ENCODE measurements at regions not wholly inside any gene's neighbourhood (a gene's known extent, or its start where the extent isn't known, plus 50 kb on each side); places are given as distances from the start of the nearest gene placed in this dataset.

DNA sequence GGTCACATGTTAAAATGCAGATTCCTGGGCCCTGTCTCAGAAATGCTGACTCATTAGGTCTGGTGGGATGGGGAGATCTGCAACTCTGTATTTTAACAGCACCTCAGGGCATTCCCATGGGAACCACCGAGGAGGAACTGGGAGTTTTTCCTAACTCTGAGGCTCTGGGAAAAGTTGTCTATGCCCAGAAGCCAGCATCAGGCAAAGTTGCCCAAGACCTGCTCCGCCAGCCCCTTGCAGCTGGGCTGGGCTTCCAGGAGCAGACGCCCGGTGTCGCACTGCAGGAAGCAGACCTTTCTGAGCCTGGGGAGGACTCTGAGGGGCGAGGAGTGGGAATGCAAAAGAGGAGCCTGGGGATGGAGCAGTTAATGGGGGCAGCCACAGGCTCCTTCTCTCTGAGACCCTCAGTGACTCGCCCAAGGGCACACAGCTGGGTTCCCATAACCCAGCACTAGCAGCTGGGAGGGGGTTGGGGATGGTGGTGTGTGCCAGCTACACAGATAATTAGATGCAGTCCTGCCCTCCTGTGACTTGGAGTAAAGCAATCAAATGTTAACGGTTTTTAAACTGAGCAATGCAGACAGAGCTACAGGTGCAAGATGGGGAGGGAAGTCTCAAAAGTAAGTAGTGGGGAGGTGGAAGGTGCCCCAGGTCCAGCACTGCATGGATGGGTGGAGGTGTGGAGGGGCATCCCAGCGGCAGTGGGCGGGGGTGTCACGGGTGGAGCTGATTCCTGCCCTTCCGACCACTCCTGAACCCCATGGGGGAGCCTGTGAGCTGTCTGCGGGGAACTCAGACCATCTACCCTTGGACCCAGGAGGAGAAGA lies 100.4 kb downstream of the LSM3 start:
- DNase-seq = no peak
- TF ChIP-seq, protein P1, sequence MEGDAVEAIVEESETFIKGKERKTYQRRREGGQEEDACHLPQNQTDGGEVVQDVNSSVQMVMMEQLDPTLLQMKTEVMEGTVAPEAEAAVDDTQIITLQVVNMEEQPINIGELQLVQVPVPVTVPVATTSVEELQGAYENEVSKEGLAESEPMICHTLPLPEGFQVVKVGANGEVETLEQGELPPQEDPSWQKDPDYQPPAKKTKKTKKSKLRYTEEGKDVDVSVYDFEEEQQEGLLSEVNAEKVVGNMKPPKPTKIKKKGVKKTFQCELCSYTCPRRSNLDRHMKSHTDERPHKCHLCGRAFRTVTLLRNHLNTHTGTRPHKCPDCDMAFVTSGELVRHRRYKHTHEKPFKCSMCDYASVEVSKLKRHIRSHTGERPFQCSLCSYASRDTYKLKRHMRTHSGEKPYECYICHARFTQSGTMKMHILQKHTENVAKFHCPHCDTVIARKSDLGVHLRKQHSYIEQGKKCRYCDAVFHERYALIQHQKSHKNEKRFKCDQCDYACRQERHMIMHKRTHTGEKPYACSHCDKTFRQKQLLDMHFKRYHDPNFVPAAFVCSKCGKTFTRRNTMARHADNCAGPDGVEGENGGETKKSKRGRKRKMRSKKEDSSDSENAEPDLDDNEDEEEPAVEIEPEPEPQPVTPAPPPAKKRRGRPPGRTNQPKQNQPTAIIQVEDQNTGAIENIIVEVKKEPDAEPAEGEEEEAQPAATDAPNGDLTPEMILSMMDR (IDR thresholded peaks at IDR 0.05) = no peak
- H3K4me3 Mint-ChIP-seq = no peak overlapping the region
- no peak overlapping the region for H3K27ac Mint-ChIP-seq
- H3K36me3 Mint-ChIP-seq (ENCODE audit: low read depth) = no peaks in the 10 kb centered on the region
- H3K27me3 Mint-ChIP-seq (ENCODE audit: insufficient read depth) = peaks cover 26% of the 10 kb centered on the region
- no peaks in the 10 kb centered on the region for H3K9me3 Mint-ChIP-seq
- peaks cover 6% of the 10 kb centered on the region; the same call in 1 of the 2 replicates for H3K4me1 Mint-ChIP-seq (ENCODE audit: low read depth)

DNA sequence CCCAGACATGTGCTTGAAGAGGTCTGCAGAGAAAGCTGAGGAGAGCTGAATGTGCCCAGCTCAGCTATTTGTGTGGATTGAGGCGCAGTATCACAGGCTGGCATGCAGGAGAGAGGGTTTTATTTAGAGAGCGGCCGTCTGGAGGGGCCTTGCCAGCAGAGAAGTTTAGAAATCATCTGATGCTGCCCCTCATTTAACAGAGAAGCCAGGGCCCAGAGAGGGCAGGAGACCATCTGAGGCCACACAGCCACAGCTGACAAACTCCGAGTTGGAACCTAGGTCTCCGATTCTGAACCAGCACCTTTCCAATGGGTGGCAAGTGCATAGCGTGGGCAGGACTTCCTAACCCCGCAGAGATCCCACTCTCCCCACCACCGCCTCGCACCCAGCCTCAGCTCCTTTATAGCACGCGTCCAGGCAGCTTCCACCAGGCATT lies 101.0 kb downstream of the LSM3 start:
- Mint-ChIP-seq H3K4me3 (no peak overlapping the region), H3K36me3 (ENCODE audit: low read depth) (no peaks in the 10 kb centered on the region), H3K27me3 (ENCODE audit: insufficient read depth) (peaks cover 31% of the 10 kb centered on the region), H3K4me1 (ENCODE audit: low read depth) (peaks cover 6% of the 10 kb centered on the region; the same call in 1 of the 2 replicates), H3K9me3 (no peaks in the 10 kb centered on the region), H3K27ac (no peak overlapping the region)
- TF ChIP-seq, protein P1 (IDR thresholded peaks at IDR 0.05) = no peak
- DNase-seq = no peak

DNA sequence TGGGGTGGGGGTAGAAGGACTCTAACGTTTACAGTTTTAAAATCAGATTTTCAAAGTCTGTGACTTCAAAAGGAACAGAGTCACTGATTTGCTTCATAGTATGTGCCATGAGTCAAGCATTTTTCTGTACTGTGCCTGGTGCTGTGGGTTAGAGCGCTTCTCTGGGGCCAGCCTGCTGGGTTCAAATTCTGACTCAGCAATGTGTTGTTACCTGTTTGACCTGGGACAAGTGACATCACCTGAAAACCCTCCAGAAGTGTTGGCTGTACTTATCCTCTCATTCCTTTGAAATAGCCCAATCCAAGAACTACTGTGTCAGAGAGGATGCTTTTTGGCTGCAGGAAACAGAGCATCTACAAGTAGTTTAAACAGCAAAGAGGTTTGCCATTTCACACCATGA lies 101.7 kb downstream of the LSM3 start:
- peak; percentile 10 for DNase-seq
- H3K4me3 Mint-ChIP-seq = no peak overlapping the region

DNA sequence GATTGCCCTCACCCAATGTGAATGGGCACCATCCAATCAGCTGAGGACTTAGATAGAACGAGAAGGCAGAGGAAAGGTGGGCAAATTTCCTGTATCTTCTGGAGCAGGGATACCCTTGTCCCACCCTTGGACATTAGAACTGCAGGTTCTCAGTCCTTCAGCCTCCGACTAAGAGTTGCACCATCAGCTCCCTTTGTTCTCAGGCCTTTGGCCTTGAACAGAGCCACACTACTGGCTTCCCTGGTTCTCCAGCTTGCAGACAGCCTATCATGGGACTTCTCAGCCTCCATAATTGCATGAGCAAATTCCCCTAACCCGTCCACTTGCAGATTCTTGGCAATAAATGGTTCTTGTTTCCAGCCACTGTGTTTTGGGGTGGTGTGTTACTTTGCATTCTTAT lies 102.4 kb downstream of the LSM3 start:
- Mint-ChIP-seq H3K36me3 (ENCODE audit: low read depth) (no peaks in the 10 kb centered on the region), H3K9me3 (no peaks in the 10 kb centered on the region)
- TF ChIP-seq, protein P1 (IDR thresholded peaks at IDR 0.05) = no peak

More for the DNA sequence above, 101.7 kb downstream of the LSM3 start:
- Mint-ChIP-seq H3K9me3 (no peaks in the 10 kb centered on the region), H3K27ac (no peak overlapping the region), H3K27me3 (ENCODE audit: insufficient read depth) (peaks cover 35% of the 10 kb centered on the region), H3K36me3 (ENCODE audit: low read depth) (no peaks in the 10 kb centered on the region), H3K4me1 (ENCODE audit: low read depth) (peaks cover 6% of the 10 kb centered on the region; the same call in 1 of the 2 replicates)
- TF ChIP-seq, protein P1 (IDR thresholded peaks at IDR 0.05) = no peak

DNA sequence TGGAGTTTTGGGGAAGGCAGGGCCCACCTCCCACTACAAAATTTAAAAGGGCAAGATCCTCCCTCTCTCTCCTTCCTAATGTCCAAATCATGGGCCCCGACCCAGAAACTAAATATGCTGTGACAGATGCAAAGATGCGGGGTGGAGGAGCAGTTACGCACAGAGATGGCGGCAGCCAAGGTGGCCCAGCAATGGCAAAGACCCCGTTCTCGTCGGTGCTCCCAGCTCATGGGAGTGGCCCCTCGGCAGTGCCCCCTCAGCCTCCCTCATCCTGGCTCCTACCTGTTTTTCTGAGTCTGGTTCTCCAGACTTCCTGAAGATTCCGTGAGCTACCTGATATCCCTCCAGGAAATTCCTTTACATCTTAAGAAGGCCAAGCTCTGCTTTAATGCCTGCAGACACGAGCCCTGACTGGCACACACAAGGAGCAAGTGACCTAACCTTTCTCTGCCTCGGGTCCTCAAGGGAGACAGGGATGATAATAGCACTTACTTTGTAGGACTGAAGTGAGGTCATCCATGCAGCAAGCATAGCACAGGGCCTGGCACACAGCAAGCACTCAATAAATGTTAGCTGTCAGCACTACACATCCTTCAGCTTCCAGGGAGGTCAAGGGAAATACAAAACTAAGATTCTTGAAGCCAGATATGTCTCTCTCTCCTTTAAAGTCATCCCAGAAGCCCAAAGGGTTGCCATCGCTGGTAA lies 103.5 kb downstream of the LSM3 start:
- no peak for DNase-seq
- Mint-ChIP-seq H3K36me3 (ENCODE audit: low read depth) (no peaks in the 10 kb centered on the region), H3K27me3 (ENCODE audit: insufficient read depth) (peaks cover 37% of the 10 kb centered on the region), H3K4me1 (ENCODE audit: low read depth) (peaks cover 6% of the 10 kb centered on the region; the same call in 1 of the 2 replicates), H3K4me3 (no peak overlapping the region), H3K9me3 (no peaks in the 10 kb centered on the region), H3K27ac (no peak overlapping the region)
- TF ChIP-seq, protein P1 (IDR thresholded peaks at IDR 0.05) = no peak

More for the DNA sequence above, 102.4 kb downstream of the LSM3 start:
- Mint-ChIP-seq H3K27ac (no peak overlapping the region), H3K4me1 (ENCODE audit: low read depth) (peaks cover 6% of the 10 kb centered on the region; the same call in 1 of the 2 replicates), H3K4me3 (no peak overlapping the region), H3K27me3 (ENCODE audit: insufficient read depth) (peaks cover 35% of the 10 kb centered on the region)
- no peak for DNase-seq
